HEK293 (cell line): ENCODE measurements at regions not wholly inside any gene's neighbourhood (a gene's known extent, or its start where the extent isn't known, plus 50 kb on each side); places are given as distances from the start of the nearest gene placed in this dataset.

Experiments
- CTCF ChIA-PET: fragments of 350-600 bp; formaldehyde crosslinking; extraction: SDS; loops from one replicate; lab custom pipeline; 2021; ENCODE audit warnings: antibody characterized with exemption; lab: Yijun Ruan, JAX
- POLR2A ChIA-PET: fragments of 300-600 bp; formaldehyde crosslinking; extraction: SDS; loops from one replicate; lab custom pipeline; 2020; ENCODE audit warnings: antibody characterized with exemption, inconsistent platforms; lab: Yijun Ruan, JAX
- H3K27ac ChIP-seq: fragments of 200-500 bp; sonication (Bioruptor generic); 2 replicates; pipeline ENCODE4 v1.5.1; 2014; ENCODE audit warnings: low read depth, low read length, control low read depth, inconsistent platforms; ENCODE audit errors: extremely low read depth
- H3K36me3 ChIP-seq, 2 experiments: fragments of 200-500 bp in 1 of 2; sonication (Bioruptor generic) in 1 of 2; 1 replicate in 1 of 2; 2 replicates in 1 of 2; pipeline ENCODE4 v1.5.1; 2014 to 2017; ENCODE audit warnings: inconsistent platforms in 2 of 2, low read length in 2 of 2; ENCODE audit not compliant: control insufficient read depth in 2 of 2, insufficient read depth in 1 of 2
- H3K4me1 ChIP-seq: fragments of 200-500 bp; sonication (Bioruptor generic); 2 replicates; pipeline ENCODE4 v1.5.1; 2014; ENCODE audit warnings: mild to moderate bottlenecking, low read length, inconsistent platforms; ENCODE audit not compliant: control insufficient read depth, insufficient read depth
- H3K4me3 ChIP-seq: 2 replicates; pipeline ENCODE4 v1.5.1; 2011; ENCODE audit warnings: low read depth, mild to moderate bottlenecking, control low read depth, low read length, moderate library complexity
- H3K9me3 ChIP-seq: fragments of 200-500 bp; sonication (Bioruptor generic); 2 replicates; pipeline ENCODE4 v1.5.1; 2014; ENCODE audit warnings: low read depth, low read length, inconsistent platforms; ENCODE audit not compliant: control insufficient read depth, insufficient read depth
- EGR2 ChIP-seq: fragments of 450-650 bp; formaldehyde crosslinking; IDR thresholded peaks from 2 replicates; pipeline ENCODE4 v1.5.1; 2016; ENCODE audit warnings: low read depth, missing biosample characterization, missing genetic modification characterization
- HOXC10 ChIP-seq: sonication (generic); formaldehyde crosslinking; IDR thresholded peaks from 2 replicates; pipeline ENCODE4 v1.8.1; 2023; ENCODE audit warnings: mild to moderate bottlenecking, missing genetic modification reagents
- MZF1 ChIP-seq: fragments of 450-650 bp; formaldehyde crosslinking; IDR thresholded peaks from 2 replicates; pipeline ENCODE4 v1.5.1; 2017; ENCODE audit warnings: missing biosample characterization, missing genetic modification characterization, borderline replicate concordance
- OSR2 ChIP-seq: fragments of 450-650 bp; formaldehyde crosslinking; IDR thresholded peaks from 2 replicates; pipeline ENCODE4 v1.5.1; 2016; ENCODE audit warnings: missing biosample characterization, missing genetic modification characterization
- SP3 ChIP-seq: fragments of 450-650 bp; formaldehyde crosslinking; IDR thresholded peaks from 2 replicates; pipeline ENCODE4 v1.5.1; 2016; ENCODE audit warnings: missing biosample characterization, missing genetic modification characterization
- ZFHX2 ChIP-seq: fragments of 450-650 bp; formaldehyde crosslinking; conservative IDR thresholded peaks from 2 replicates; pipeline ENCODE4 v1.5.1; 2016; ENCODE audit warnings: missing biosample characterization, missing genetic modification characterization
- ZFP37 ChIP-seq: fragments of 450-650 bp; formaldehyde crosslinking; IDR thresholded peaks from 2 replicates; pipeline ENCODE4 v1.5.1; 2016; ENCODE audit warnings: missing biosample characterization, missing genetic modification characterization
- ZNF112 ChIP-seq: fragments of 450-650 bp; formaldehyde crosslinking; IDR thresholded peaks from 2 replicates; pipeline ENCODE4 v1.5.0; 2017; ENCODE audit warnings: missing biosample characterization, missing genetic modification characterization
- ZNF266 ChIP-seq: fragments of 450-650 bp; formaldehyde crosslinking; IDR thresholded peaks from 2 replicates; pipeline ENCODE4 v1.5.1; 2016; ENCODE audit warnings: missing biosample characterization, missing genetic modification characterization, low read depth
- ZNF37A ChIP-seq: fragments of 450-650 bp; IDR thresholded peaks from 2 replicates; pipeline ENCODE4 v1.5.1; 2018; ENCODE audit warnings: missing biosample characterization, missing genetic modification characterization
- ZNF510 ChIP-seq: fragments of 450-650 bp; formaldehyde crosslinking; IDR thresholded peaks from 2 replicates; pipeline ENCODE4 v1.5.1; 2018; ENCODE audit warnings: mild to moderate bottlenecking, missing genetic modification characterization, missing biosample characterization; ENCODE audit not compliant: insufficient replicate concordance
- ZNF785 ChIP-seq: fragments of 450-650 bp; formaldehyde crosslinking; IDR thresholded peaks from 2 replicates; pipeline ENCODE4 v1.5.1; 2016; ENCODE audit warnings: missing biosample characterization, missing genetic modification characterization
- ZSCAN16 ChIP-seq: fragments of 450-650 bp; formaldehyde crosslinking; IDR thresholded peaks from 2 replicates; pipeline ENCODE4 v1.5.1; 2016; ENCODE audit warnings: missing biosample characterization, missing genetic modification characterization
- TF ChIP-seq, protein P1 (sequence below): fragments of 450-650 bp; formaldehyde crosslinking; IDR thresholded peaks from 2 replicates; pipeline ENCODE4; 2016; ENCODE audit warnings: missing biosample characterization, missing genetic modification characterization
- TF ChIP-seq, protein P2 (sequence below): fragments of 450-650 bp; formaldehyde crosslinking; IDR thresholded peaks from 2 replicates; pipeline ENCODE4 v1.5.1; 2016; ENCODE audit warnings: missing biosample characterization, missing genetic modification characterization
- TF ChIP-seq, protein P3 (sequence below): fragments of 450-650 bp; formaldehyde crosslinking; IDR thresholded peaks from 2 replicates; pipeline ENCODE4 v1.5.1; 2017; ENCODE audit warnings: missing biosample characterization, missing genetic modification characterization
- TF ChIP-seq, protein P4 (sequence below): fragments of 450-650 bp; formaldehyde crosslinking; IDR thresholded peaks from 2 replicates; pipeline ENCODE4 v1.5.1; 2016; ENCODE audit warnings: missing biosample characterization, missing genetic modification characterization
- TF ChIP-seq, protein P5 (sequence below): IDR thresholded peaks from 2 replicates; pipeline ENCODE4 v1.6.1; 2011; ENCODE audit warnings: mild to moderate bottlenecking, low read depth, low read length, borderline replicate concordance

DNA sequence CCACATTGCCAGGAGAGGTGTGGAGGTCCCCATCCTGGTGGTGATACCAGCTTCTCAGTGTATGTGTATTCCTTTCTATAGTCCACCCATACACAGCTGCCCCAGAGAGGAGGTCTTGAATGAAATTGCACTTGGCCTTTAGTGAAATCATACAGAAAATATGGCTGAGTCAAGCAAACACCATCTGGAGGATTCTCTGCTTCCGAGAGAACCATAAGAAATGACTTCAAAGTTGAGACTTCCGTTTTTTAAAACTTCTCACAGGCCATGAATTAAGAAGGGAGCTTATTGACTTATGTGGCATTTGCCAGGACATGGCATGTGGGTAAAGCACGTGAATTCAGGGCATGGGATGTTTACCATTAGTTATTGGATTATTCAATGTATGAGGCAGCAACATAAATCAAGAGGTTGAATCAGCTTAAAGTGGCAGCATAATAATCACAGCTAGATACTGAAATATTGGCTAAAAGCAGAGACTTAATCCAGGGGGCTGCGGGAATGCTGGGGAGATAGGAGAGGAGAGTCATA lies 119.1 kb upstream of the MTNR1B start (continued):
- TF ChIP-seq OSR2 (tag by site-specific recombination) (no peak), ZNF510 (tag by site-specific recombination) (no peak)
- TF ChIP-seq, protein P1, sequence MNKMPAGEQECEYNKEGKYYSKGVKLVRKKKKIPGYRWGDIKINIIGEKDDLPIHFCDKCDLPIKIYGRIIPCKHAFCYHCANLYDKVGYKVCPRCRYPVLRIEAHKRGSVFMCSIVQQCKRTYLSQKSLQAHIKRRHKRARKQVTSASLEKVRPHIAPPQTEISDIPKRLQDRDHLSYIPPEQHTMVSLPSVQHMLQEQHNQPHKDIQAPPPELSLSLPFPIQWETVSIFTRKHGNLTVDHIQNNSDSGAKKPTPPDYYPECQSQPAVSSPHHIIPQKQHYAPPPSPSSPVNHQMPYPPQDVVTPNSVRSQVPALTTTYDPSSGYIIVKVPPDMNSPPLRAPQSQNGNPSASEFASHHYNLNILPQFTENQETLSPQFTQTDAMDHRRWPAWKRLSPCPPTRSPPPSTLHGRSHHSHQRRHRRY = no peak
- TF ChIP-seq, protein P2, sequence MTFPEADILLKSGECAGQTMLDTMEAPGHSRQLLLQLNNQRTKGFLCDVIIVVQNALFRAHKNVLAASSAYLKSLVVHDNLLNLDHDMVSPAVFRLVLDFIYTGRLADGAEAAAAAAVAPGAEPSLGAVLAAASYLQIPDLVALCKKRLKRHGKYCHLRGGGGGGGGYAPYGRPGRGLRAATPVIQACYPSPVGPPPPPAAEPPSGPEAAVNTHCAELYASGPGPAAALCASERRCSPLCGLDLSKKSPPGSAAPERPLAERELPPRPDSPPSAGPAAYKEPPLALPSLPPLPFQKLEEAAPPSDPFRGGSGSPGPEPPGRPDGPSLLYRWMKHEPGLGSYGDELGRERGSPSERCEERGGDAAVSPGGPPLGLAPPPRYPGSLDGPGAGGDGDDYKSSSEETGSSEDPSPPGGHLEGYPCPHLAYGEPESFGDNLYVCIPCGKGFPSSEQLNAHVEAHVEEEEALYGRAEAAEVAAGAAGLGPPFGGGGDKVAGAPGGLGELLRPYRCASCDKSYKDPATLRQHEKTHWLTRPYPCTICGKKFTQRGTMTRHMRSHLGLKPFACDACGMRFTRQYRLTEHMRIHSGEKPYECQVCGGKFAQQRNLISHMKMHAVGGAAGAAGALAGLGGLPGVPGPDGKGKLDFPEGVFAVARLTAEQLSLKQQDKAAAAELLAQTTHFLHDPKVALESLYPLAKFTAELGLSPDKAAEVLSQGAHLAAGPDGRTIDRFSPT (tag by site-specific recombination) = no peak

DNA sequence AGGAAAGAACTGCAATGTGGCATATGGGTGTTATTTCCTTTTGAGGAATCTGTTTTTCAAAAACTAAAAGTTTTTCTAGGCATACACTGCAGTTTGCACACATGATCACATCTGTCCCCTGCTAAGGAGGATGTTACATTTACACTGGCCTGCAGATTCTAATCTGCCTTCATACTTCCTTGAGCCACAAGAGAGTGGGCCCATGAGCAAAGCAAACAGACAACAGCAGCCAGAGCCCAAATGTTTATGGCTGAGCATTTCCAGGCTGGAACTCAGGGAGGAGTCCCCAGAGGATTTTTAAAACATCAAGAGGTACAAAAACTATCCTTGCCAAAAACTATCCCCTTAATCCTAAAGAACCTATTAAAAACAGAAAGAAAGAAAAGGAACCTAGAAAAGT lies 117.2 kb upstream of the MTNR1B start:
- ChIA-PET CTCF (no interaction called here), POLR2A (no interaction called here)
- Histone ChIP-seq H3K4me3 (no peak overlapping the region), H3K9me3 (no peaks in the 10 kb centered on the region), H3K4me1 (peaks cover 9% of the 10 kb centered on the region; the same call in 1 of the 2 replicates), H3K36me3 (no peaks in the 10 kb centered on the region), H3K27ac (no peak overlapping the region)
- TF ChIP-seq ZNF37A (tag by site-specific recombination) = no peak
- no peak for TF ChIP-seq HOXC10
- TF ChIP-seq, protein P3, sequence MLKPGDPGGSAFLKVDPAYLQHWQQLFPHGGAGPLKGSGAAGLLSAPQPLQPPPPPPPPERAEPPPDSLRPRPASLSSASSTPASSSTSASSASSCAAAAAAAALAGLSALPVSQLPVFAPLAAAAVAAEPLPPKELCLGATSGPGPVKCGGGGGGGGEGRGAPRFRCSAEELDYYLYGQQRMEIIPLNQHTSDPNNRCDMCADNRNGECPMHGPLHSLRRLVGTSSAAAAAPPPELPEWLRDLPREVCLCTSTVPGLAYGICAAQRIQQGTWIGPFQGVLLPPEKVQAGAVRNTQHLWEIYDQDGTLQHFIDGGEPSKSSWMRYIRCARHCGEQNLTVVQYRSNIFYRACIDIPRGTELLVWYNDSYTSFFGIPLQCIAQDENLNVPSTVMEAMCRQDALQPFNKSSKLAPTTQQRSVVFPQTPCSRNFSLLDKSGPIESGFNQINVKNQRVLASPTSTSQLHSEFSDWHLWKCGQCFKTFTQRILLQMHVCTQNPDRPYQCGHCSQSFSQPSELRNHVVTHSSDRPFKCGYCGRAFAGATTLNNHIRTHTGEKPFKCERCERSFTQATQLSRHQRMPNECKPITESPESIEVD (tag by site-specific recombination) = peak; percentile 32; the same call in 1 of the 2 replicates

DNA sequence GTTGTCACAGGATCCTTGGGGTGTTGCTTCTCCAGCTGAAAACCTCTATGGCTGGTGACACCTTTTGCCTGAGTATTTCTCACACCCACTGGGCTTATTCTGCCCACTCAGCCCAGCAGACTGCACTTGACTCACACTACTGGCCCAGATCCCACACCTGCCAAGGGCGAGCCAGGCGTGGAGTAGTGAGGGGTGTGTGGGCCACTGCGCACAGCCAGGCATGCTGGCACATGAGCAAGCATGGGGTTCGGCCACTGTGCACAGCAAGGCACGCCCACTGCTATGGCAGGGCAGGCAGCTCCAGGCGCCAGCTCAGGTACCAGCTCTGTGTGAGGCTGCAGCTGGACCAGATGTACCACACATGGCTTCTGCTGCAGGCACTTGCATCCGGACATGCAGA lies 116.5 kb upstream of the MTNR1B start:
- CTCF ChIA-PET = no interaction called here

DNA sequence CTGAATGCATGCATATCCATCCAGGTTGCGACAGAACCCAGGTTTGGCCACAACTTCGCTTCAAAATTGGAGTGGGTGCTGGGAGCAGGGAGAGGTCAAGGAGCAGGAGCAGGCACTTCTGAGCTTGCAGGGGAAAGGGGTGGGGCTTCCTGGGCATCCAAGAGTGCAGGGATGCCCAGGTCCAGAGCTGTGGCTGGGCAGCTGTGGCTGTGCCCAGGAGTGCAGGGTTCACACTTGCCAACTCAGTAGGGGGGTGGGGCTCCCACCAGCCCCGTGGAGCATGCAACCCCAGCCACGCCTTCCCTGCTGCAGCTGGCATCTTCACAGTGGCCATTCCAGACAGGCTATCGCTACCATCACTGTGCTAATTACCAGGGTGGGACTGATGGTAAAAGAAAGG lies 115.3 kb upstream of the MTNR1B start:
- no peak overlapping the region for H3K4me3 ChIP-seq
- POLR2A ChIA-PET = no interaction called here
- TF ChIP-seq ZNF785 (tag by site-specific recombination) = no peak
- TF ChIP-seq ZFP37 (tag by site-specific recombination) = no peak
- no peak for TF ChIP-seq ZSCAN16 (tag by site-specific recombination)
- TF ChIP-seq SP3 (tag by site-specific recombination) = no peak
- TF ChIP-seq, protein P3 (tag by site-specific recombination) = no peak
- TF ChIP-seq, protein P4, sequence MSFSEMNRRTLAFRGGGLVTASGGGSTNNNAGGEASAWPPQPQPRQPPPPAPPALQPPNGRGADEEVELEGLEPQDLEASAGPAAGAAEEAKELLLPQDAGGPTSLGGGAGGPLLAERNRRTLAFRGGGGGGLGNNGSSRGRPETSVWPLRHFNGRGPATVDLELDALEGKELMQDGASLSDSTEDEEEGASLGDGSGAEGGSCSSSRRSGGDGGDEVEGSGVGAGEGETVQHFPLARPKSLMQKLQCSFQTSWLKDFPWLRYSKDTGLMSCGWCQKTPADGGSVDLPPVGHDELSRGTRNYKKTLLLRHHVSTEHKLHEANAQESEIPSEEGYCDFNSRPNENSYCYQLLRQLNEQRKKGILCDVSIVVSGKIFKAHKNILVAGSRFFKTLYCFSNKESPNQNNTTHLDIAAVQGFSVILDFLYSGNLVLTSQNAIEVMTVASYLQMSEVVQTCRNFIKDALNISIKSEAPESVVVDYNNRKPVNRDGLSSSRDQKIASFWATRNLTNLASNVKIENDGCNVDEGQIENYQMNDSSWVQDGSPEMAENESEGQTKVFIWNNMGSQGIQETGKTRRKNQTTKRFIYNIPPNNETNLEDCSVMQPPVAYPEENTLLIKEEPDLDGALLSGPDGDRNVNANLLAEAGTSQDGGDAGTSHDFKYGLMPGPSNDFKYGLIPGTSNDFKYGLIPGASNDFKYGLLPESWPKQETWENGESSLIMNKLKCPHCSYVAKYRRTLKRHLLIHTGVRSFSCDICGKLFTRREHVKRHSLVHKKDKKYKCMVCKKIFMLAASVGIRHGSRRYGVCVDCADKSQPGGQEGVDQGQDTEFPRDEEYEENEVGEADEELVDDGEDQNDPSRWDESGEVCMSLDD = no peak
- TF ChIP-seq, protein P5, sequence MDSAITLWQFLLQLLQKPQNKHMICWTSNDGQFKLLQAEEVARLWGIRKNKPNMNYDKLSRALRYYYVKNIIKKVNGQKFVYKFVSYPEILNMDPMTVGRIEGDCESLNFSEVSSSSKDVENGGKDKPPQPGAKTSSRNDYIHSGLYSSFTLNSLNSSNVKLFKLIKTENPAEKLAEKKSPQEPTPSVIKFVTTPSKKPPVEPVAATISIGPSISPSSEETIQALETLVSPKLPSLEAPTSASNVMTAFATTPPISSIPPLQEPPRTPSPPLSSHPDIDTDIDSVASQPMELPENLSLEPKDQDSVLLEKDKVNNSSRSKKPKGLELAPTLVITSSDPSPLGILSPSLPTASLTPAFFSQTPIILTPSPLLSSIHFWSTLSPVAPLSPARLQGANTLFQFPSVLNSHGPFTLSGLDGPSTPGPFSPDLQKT = no peak
- no peak for TF ChIP-seq MZF1 (tag by site-specific recombination)
- no peak for TF ChIP-seq ZNF266 (tag by site-specific recombination)

More for the DNA sequence above, 116.5 kb upstream of the MTNR1B start:
- POLR2A ChIA-PET = no interaction called here
- H3K4me1 ChIP-seq = peaks cover 9% of the 10 kb centered on the region; the same call in 1 of the 2 replicates
- H3K9me3 ChIP-seq = no peaks in the 10 kb centered on the region
- TF ChIP-seq EGR2 (tag by site-specific recombination) (peak; percentile 73), ZNF112 (no peak), ZFHX2 (tag by site-specific recombination) (peak; percentile 85)
- no peaks in the 10 kb centered on the region for H3K36me3 ChIP-seq
- H3K27ac ChIP-seq = no peak overlapping the region
- no peak overlapping the region for H3K4me3 ChIP-seq

More for the DNA sequence above, 115.3 kb upstream of the MTNR1B start:
- Histone ChIP-seq H3K4me1 (peaks cover 9% of the 10 kb centered on the region; the same call in 1 of the 2 replicates), H3K27ac (no peak overlapping the region), H3K9me3 (no peaks in the 10 kb centered on the region), H3K36me3 (no peaks in the 10 kb centered on the region)
- CTCF ChIA-PET = interaction anchor here (0.6 kb wide), 1 partner anchor 430 kb away, joined by 3 read pairs; no protein-coding TSS in a partner anchor
